Epidermal melanocyte (primary cell): ENCODE measurements at regions not wholly inside any gene's neighbourhood (a gene's known extent, or its start where the extent isn't known, plus 50 kb on each side); places are given as distances from the start of the nearest gene placed in this dataset.

Source experiments
- DNase-seq: peaks from one replicate; pipeline ENCODE4 v3.0.0; 2011; ENCODE audit warnings: low spot score; ENCODE audit not compliant: insufficient read length

DNA sequence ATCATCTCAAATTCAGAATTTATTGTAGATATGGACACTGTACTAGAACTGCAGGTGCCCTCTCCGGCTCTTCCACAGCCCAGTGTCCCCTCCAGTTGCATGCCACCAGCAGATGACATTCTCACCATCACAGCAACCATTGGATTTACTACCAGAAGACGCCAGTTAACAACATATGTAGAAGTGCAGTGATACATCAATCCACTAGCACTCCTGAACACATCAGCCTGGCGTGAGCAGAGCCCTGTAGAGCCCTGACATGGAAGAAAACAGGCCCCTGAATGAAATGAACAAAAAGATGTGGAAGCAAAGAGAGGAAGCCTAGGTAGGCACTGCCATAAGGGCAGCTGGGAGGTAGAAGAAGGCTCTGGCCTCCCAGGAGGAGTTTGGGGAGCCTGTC is 73.1 kb upstream of the GALNT2 start:
- DNase-seq: no peak

DNA sequence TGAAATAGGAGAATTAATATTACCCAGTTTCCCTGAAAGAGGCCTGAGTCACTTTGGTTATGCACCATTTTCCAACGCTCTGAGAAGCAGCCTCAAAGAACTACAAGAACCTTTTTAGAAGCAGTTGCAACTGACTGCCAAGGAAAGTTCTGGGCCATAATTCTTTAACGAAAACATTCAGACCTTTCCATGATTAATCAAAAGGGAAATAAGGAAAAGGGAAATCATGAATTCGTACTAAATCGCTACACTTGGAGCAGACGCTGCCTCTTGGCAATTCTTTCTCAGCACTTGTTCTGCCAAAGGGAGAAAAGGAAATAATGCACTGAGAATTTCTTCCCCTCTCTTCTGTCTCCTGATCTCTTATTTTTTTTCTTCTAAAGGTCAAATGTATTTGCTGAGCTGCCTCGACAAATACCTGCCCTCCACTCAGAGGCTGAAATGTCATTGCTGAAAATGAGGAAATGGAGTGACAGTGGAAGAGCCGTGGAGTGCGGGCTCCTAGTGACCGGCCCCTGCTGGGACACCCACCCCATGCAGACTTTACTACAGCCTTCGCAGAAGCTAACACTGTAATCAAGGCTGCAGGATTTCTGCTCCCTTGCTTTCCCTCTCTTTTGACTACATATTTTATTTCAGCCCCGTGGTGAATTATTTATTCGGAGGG is 67.9 kb upstream of the GALNT2 start:
- no peak for DNase-seq

DNA sequence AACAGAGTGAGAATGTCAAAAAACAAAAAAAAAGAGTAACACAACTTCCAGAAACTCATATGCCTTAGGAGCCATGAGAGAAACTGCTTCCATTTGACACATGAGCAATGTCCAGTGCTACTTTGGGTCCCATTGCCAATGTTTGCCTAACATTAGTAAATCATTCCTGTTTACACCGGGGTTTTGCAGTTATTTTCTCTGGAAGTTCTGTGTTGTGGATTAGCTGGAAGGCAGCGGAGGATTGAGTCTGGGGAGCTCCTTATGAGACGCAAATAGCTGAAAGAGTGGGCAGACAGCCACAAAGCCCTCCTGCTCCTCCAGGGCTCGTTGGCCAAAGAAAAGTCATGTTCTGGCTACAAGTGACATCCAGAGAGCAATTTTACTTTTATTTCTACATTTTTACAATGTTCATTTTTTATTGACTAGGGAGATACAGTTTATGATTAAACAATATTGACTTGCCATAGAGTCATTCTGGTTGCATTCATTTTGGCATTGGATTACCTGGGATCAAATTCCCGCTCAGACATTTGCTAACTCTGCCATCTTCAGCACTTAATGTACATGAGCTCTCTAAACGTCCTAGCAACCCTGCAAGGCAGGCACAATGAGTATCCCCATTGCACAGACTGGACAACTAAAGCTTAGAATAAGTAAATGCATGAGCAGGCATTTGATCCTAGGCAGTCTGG is 66.4 kb upstream of the GALNT2 start:
- DNase-seq: no peak

DNA sequence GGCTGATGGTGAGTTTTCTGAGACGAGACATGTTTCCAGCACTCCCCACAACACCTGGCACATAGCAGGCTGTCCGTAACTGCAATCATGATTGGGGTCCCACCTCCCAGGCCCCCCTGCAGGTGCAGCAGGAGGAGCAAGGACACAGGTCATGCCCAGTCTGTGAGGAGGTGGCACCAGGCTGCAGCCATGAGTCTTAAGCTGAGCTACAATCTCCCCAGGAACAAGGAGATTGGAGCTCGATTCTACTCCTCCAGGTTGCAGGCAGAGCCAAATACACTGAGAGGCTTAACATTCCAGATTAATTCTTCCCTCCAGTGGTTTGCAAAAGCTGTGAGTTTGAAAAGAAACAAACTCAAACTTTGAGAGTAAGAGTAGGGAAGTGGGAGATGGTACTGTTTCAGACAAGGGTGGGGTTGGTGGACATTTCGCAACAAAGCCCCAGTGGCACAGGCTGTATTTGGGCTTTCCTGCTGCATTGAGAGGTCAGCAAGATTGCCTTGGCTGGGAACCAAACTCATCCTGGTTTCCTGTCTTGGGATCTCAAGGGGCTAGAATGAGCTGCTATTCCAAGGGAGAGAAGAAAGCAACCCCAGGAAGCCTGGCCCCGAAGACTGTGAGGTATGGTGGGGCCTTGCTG is 64.8 kb upstream of the GALNT2 start:
- DNase-seq: no peak

DNA sequence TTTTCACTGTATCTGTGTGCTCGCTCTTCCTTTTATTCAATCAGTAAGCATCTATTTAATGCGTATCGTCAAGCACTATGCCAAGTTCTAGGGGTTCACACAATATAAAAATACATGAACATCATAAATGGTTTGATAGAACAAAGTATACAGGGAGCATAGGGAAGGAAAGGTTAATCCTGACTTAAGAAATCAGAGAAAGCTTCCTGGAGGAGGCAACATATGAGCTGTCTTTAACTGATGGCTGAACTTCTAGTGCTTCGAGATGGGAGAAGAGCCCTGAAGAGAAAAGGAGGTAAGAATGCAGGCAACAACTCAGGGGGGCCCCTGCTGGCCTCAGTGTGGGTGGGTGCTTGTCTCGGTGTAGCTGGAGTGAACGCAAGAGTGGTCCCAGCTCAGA is 63.6 kb upstream of the GALNT2 start:
- no peak for DNase-seq

DNA sequence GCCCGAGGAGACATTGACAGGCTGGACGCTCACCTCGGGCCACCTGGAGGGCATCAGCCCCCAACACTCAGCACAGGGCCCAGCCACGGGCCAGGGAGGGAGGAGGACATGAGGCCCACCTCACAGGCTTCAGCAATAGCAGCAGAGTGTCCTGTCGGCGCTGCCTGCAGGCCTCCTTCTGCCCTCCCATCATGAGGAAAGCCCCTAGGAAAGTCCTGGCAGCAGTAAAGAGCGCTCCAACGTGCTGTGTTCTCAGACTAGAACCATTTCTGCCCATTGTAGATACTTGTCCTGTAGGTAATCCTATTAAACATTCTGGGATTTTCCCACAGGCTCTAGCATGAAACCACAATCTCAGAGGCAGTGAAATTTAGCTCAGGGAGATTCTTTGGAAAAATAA is 62.0 kb upstream of the GALNT2 start:
- DNase-seq: no peak

DNA sequence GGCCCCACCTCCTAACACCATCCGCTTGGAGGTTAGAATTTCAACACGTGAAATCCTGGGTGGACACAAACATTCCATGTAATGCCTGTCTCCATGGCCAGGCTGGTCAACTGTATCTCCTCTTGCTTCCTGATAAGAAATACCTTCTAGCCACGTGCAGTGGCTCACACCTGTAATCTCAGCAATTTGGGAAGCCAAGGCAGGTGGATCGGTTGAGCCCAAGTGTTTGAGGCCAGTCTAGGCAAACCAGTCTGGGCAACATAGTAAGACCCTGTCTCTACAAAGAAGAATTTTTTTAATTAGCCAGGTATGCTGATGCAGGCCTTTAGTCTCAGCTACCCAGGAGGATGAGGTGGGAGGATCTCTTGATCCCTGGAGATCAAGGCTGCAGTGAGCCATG is 58.3 kb upstream of the GALNT2 start:
- DNase-seq: no peak

DNA sequence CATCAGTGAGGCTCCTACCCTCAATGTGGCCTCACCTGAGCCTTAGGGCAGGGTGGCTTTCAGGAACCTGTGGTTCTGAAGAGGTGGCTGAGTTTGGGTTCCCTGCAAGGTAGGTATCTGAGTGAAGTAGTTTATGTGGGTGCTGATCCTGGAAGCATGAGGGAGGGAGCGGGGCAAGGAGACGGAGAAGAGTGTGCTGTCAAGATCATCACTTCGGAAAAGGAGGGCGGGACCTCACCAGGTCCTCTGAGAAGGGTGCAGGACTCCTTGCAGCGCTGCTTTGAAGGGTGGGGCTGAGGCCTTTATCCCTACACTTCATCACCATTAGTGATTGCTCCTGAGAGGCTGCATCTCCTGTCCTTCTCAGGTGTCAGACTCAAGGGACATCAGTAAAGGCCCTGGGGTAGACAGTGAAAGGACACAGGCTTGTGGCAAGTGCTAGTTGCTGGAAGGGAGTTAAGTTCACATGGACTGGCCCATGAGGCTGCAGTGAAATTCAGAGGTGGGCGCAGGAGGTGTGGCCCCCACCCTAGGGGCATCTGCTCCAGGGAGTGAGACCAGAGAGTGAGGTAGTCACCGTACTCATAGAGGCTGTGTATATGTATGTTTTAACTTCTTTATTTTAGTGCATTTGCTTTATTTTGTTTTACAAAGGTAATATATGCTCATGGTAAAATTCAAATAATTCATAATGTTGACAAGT is 57.3 kb upstream of the GALNT2 start:
- no peak for DNase-seq

DNA sequence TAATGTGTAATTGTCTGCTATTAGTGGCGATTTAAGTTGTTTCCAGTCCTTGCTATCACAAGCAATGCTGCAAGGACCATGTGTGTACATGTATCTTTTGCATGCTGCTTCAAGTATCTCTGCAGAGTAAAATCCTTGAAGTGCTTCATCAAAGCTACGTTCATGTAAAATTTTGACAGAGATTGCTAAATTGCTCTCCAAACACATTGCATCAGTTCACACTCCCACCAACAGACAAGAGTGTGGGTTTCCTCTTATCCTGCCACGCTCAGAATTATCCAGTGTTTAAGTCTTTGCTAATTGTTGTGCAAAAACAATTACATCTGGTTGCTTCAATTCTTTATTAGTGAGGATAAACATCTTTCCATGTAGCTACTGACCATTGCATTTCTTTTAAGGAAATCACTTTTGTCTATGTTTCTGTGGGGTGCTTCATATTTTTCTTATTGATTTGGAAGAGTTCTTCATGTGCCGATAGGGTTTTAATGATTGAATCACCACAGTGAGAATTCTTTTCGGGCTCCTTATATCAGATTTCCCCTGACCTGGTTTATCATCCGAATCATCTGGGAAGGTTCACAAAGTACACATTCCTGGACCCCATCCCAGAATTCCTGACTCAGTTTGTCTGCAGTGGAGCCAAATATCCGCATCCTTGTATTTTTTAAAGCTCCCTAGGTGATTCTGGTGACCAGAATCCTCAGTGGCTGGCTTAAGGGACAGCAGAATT is 56.3 kb upstream of the GALNT2 start:
- DNase-seq: no peak

DNA sequence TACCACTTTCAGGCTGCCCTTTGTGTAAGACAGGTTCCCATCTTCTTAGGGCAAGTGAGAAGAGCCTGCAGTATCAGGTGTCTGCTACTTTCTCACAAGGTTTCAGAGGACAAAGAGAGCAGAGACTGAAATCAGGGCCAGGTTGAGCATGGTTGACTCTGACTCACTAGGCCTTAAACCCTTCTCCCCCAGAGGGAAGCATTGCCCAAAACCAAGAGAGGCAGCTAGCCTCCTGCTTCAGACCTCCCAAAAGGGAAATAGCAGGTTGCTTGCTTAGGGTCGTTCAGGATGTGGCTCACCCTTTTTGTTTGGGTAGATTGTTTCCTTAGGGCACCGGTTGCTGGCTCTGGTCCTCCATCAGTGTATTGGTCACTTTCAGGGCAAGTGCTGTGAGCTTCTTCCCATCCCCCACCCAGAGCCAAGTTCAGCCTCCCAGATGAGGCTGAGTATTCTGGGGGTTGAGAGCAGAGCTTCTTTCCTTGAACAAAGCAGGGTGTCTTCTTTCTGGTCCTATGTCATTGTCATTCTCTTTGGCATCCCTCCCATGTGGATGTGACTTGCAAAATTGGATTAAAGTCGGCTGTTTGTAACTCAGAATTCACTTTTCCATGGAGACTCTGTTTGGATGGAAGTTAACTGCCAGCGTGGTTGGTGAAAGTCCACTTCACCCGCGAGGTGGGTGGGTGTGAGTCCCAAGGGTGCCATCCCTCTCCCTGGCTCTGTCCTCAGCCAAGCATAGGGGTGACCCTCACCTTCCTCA is 55.5 kb upstream of the GALNT2 start:
- no peak for DNase-seq

DNA sequence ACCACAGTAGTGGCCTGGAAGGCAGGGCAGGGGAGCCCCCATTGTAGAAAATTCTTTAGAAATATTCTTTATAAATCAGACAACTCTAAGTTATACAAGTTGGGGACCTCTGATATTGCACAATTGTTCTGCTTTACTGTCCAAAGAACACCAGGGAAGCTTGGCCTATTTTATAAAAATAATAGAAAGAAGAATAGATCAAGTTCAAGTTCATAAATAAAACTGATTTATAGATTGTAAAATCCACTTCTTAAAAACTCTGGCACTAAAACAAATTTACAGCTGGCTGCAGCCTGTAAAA is 55.0 kb upstream of the GALNT2 start:
- DNase-seq: no peak

DNA sequence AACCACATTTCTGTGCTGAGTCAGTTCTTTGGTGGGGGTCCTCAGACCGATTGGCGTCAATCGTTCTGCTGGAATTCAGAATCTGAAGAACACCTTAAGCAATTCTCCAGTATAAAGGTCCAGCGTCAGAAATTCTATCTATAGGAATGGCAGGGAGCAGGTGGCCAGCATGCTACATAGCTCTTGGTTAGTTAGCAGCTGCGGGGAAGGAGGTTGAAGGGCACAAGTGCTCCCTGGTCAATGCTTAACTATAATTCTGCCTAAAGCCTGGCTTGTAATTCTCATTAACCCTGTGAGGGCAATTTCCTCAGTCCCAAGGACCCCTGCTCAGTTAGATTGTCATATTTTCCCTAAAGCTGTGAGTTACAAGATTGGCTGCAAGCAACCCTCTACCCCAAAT is 54.3 kb upstream of the GALNT2 start:
- no peak for DNase-seq

DNA sequence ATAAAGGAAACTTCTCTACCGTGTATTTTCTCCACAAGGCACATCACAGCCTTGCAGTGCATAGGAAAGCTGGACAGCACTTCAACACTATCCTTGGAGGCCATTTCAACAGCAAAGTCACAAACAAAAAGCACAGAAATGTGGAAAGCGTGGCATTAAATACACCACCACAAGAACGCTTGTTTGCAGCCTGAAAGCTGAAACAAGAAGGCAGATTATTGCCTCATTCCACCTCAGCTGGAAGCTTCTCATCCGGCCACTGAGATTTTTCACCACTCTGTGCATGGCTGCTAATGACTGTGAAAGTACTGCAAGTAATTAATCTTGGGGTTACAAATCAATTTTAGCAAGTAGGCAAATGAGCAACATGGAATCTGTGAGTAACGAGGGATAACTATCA is 50.9 kb upstream of the GALNT2 start:
- no peak for DNase-seq
